ENCODE measurements at regions not wholly inside any gene's neighbourhood (a gene's known extent, or its start where the extent isn't known, plus 50 kb on each side); places are given as distances from the start of the nearest gene placed in this dataset.

DNA sequence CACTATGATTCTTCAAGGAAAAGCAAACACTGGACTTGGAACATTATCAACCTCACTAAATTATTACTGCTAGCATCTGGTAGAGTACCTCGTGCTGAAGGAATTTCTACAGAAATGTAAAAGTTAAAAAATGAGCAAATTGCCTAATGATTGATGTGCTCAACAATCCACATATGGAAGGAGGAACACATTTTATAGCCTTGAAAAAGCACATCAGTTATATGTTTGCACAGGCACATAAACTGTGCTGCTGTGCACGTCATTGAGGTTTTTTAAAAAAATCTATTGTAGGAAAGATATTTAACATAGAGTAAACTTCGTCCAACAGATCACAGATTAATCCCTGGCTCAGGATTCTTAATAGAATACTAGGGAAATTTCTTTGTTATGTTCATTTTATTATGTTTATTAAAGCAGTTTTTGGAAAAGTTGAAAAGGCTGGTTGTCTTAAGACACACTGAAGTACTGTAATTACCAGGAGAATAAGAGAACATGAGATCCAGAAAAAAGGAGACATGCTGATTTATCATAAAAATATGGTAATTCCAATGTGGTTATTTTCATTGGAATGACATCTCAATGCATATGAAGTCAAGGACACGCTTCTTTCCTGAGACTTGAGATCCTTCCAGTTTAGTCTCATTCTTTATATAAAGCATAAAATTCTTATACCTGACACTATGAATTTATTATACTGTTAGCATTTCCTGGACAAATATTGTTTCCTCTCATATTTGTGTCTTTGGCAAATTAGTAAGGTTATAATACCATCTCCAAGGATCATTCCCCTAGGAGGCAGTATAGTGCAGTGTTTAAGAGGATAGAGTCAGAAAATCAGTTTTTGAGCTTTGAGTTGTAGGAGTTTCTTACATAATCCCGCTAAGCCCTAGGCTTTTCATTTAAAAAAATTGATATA lies 511.1 kb downstream of the TENT5A start:
- H3K36me3 Mint-ChIP-seq, result no peaks in the 10 kb centered on the region
- no peak for ATAC-seq
- peaks cover 2% of the 10 kb centered on the region for H3K9me3 Mint-ChIP-seq

DNA sequence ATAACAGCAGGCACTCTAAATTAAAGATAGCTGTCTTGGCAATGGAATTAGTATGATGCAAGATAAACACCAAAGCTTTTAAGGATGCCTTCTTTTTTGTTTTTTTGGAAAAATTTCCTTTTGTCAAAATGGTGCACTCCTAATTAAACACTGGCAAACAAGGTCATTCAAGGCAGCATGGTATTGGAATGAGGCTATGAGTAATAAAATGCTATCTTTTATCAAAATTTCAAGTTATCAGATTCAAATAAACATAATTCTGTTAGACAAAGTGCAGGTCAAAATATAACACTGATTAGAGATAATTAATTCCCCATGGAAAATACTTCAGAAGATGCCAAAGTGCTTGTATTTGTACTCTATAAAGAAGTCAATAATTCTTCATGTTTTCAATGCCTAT lies 514.1 kb downstream of the TENT5A start:
- DNase-seq (ENCODE audit: low spot score) (no peak), ATAC-seq (no peak)
- Mint-ChIP-seq H3K4me1 (ENCODE audit: low read depth in 2 of 2) (no peaks in the 10 kb centered on the region), H3K27me3 (no peaks in the 10 kb centered on the region), H3K9me3 (no peaks in the 10 kb centered on the region), H3K36me3 (no peaks in the 10 kb centered on the region), H3K27ac (no peak overlapping the region), H3K4me3 (no peak overlapping the region)

More for the DNA sequence above, 511.1 kb downstream of the TENT5A start:
- Mint-ChIP-seq H3K27ac (no peak overlapping the region), H3K27me3 (no peaks in the 10 kb centered on the region), H3K4me1 (ENCODE audit: low read depth in 2 of 2) (no peaks in the 10 kb centered on the region), H3K4me3 (no peak overlapping the region)
- no peak for DNase-seq (ENCODE audit: low spot score)

DNA sequence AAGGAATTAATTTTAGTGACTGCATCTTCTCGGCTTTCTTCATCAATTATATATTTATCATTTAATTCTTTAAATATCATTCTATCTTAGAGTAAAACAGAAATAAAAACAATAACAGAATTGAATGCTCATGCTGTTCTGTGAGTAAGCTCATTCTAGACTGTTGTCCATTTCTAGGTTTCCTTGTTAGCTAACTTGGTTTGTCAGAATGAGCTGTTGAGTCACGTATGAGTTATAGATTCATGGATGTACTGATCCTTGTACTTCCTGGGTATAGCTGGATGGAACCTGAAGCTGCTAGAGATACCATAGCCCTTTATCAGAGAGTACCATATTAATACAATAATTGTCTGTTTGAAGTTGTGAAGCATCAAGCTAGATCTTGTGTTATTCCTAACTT lies 515.3 kb downstream of the TENT5A start:
- Mint-ChIP-seq H3K9me3 (no peaks in the 10 kb centered on the region), H3K36me3 (no peaks in the 10 kb centered on the region), H3K27ac (no peak overlapping the region), H3K4me3 (no peak overlapping the region), H3K4me1 (ENCODE audit: low read depth in 2 of 2) (no peaks in the 10 kb centered on the region), H3K27me3 (no peaks in the 10 kb centered on the region)
- ATAC-seq (no peak), DNase-seq (ENCODE audit: low spot score) (no peak)

DNA sequence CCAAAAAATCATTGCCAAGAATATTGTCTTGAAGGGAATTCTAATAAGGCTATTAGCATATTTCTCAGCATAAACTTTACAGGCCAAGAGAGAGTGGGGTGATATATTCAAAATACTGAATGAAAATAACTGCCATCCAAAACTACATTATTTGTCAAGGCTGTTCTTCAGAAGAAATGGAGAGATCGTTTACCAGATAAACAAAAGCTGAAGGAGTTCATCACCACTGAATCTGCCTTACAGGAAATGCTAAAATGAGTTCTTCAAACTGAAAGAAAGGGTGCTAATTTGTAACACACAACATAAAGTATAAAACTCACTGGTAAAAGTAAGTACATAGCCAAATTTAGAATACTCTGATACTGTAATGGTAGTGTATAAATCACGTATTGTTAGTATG lies 517.0 kb downstream of the TENT5A start:
- Mint-ChIP-seq H3K36me3 (no peaks in the 10 kb centered on the region), H3K9me3 (peaks cover 11% of the 10 kb centered on the region), H3K27me3 (no peaks in the 10 kb centered on the region), H3K27ac (no peak overlapping the region), H3K4me1 (ENCODE audit: low read depth in 2 of 2) (no peaks in the 10 kb centered on the region), H3K4me3 (no peak overlapping the region)
- ATAC-seq (no peak), DNase-seq (ENCODE audit: low spot score) (no peak)

DNA sequence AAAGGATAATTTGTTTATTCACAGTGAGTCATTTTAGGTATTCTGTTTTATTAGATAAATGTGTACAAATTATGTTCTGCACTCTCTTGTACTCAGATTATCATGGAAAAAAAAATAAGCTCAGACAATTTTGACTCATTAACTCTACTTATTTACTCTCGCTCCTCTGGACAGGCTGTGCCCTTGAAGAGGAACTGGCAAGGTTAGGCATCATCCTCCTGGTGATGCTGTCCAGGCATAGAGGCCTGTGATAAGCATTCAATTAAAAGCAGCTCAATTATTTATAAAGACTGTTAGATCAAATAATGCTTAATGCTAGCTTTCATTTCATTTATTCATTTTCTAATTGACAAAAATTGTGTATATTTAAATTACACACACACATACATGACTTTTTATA lies 518.5 kb downstream of the TENT5A start:
- peaks cover 11% of the 10 kb centered on the region for H3K9me3 Mint-ChIP-seq
- DNase-seq (ENCODE audit: low spot score) (no peak), ATAC-seq (no peak)
- no peaks in the 10 kb centered on the region for H3K36me3 Mint-ChIP-seq
- H3K27ac Mint-ChIP-seq, result no peak overlapping the region
- H3K4me1 Mint-ChIP-seq (ENCODE audit: low read depth in 2 of 2), result no peaks in the 10 kb centered on the region
- H3K4me3 Mint-ChIP-seq, result no peak overlapping the region
- no peaks in the 10 kb centered on the region for H3K27me3 Mint-ChIP-seq

DNA sequence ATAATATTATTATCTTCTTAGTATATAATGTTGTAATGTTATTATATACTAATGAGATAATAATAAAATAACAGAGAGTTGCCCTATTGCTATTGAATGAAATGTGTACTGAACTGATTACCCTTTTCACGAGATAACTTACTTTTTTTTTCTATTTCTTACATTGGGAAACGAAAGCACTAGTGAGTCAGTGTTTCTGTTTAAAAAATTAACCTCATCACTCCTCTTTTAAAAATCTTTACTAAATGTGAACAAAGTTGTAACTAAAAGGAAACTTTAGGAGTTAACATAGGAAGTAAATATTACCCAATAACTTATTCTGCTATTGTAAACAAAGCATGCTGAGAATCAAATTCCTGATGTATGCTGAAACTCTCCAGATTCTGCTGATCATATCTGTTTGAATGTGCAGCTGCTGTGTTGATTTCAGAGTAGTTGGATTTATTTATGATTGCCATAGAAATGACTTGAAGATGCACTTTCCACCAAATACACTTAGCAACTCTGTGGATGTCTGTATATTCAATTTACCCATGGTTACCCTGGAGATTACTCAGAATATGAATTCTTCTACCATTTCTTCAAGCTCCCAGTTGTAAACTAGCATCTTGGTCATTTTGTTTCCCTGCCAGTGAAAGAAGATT lies 523.4 kb downstream of the TENT5A start:
- H3K9me3 Mint-ChIP-seq, result peaks cover 11% of the 10 kb centered on the region
- DNase-seq (ENCODE audit: low spot score) (no peak), ATAC-seq (no peak)
- no peak overlapping the region for H3K27ac Mint-ChIP-seq
- H3K36me3 Mint-ChIP-seq, result no peaks in the 10 kb centered on the region
- no peak overlapping the region for H3K4me3 Mint-ChIP-seq
- no peaks in the 10 kb centered on the region for H3K27me3 Mint-ChIP-seq
- no peaks in the 10 kb centered on the region for H3K4me1 Mint-ChIP-seq (ENCODE audit: low read depth in 2 of 2)

DNA sequence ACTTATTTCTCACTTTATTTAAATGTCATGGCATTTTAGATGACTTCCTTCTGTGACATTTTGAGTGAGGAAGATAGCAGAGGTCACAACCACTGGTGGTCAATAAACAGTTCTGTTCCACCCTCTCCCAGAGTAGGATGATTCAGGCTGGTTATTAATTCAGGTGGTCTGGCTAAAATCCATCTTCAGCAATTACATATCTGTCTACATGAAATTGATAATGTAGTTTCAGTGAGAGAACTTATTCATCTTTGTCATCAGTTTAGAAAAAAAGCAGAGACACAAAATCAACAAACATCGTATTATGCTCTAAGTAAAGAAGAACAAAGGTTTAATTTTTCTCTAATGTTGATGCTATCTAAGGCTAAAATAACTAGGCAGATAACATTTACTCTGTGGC lies 525.5 kb downstream of the TENT5A start:
- DNase-seq (ENCODE audit: low spot score) (no peak), ATAC-seq (no peak)
- Mint-ChIP-seq H3K9me3 (peaks cover 15% of the 10 kb centered on the region), H3K27me3 (no peaks in the 10 kb centered on the region), H3K27ac (no peak overlapping the region), H3K36me3 (no peaks in the 10 kb centered on the region), H3K4me3 (no peak overlapping the region), H3K4me1 (ENCODE audit: low read depth in 2 of 2) (no peaks in the 10 kb centered on the region)

DNA sequence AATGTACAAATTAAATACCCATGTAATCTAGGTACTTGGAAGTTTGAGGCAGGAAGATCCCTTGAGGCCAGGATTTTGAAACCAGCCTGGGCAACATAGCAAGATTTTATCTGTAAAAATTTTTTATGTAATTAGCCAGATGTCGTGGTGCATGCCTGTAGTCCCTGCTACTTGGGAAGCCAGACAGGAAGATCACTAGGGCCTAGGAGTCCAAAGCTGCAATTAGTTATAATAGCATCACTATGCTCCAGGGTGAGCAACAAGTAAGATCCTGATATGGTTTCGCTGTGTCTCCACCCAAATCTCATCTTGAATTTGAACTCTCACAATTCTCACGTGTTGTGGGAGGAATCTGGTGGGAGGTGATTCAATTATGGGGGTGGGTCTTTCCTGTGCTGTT lies 535.8 kb downstream of the TENT5A start:
- H3K4me1 Mint-ChIP-seq (ENCODE audit: low read depth in 2 of 2), result no peaks in the 10 kb centered on the region
- peaks cover 4% of the 10 kb centered on the region for H3K36me3 Mint-ChIP-seq
- peaks cover 8% of the 10 kb centered on the region for H3K9me3 Mint-ChIP-seq
- no peak for ATAC-seq
- H3K27ac Mint-ChIP-seq, result no peak overlapping the region
- no peak overlapping the region for H3K4me3 Mint-ChIP-seq
- DNase-seq (ENCODE audit: low spot score), result no peak
- no peaks in the 10 kb centered on the region for H3K27me3 Mint-ChIP-seq

DNA sequence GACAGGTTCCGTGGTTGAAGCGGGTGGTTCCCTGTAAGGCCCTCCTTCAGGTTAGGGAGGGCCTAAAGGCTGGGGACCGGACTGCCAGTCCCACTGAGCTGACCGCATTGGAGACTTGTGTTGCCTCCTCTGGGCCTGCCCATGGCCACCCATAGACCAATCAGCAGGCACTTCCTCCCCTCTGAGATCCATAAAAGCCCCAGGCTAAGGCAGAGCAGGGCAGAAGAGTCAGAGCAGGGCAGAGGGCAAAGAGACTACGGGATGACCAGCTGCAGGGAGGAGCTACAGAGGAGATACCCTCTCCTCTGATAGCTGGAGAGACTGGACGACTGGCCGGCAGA lies 537.4 kb downstream of the TENT5A start:
- Mint-ChIP-seq H3K36me3 (peaks cover 4% of the 10 kb centered on the region), H3K4me1 (ENCODE audit: low read depth in 2 of 2) (no peaks in the 10 kb centered on the region), H3K27me3 (no peaks in the 10 kb centered on the region), H3K27ac (no peak overlapping the region), H3K4me3 (no peak overlapping the region), H3K9me3 (peaks cover 15% of the 10 kb centered on the region)
- no peak for DNase-seq (ENCODE audit: low spot score)
- ATAC-seq, result peak in 1 of 2 donors; percentile 38

DNA sequence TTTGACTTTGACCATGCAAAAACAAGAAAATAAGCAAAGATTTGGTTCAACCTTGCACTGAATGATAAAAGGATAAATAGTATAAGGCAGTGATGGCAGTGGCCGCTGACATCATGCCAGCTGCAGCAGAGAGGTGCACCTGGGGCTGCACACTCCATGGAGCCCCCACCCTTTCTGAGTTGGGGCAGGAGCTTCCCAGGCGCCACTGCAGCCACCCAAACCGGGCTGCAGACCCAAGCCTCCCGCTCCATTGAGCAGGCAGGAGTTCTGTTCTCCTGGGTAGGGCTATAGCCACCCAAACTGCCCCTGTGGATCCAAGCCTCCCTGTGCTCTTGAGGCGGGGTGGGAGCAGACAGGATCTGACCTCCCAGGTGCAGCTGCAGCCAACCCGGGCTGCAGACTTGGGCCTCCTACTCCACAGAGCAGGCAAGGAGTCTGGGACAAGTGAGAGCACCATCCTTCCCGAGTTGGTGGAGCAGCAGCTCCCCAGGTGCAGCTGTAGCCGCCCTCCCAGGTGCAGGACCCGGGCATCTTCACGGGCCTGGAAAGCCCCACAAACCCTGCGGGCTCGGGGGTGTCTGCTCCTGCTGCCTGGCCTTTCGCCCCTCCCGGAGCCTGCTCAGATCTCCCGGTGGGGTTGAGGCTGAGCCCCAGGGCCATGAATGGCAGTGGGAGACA lies 537.9 kb downstream of the TENT5A start:
- no peak overlapping the region for H3K27ac Mint-ChIP-seq
- no peaks in the 10 kb centered on the region for H3K27me3 Mint-ChIP-seq
- H3K4me3 Mint-ChIP-seq, result no peak overlapping the region
- no peaks in the 10 kb centered on the region for H3K4me1 Mint-ChIP-seq (ENCODE audit: low read depth in 2 of 2)
- H3K36me3 Mint-ChIP-seq, result peaks cover 4% of the 10 kb centered on the region
- peaks cover 15% of the 10 kb centered on the region for H3K9me3 Mint-ChIP-seq
- DNase-seq (ENCODE audit: low spot score), result no peak
- no peak for ATAC-seq

DNA sequence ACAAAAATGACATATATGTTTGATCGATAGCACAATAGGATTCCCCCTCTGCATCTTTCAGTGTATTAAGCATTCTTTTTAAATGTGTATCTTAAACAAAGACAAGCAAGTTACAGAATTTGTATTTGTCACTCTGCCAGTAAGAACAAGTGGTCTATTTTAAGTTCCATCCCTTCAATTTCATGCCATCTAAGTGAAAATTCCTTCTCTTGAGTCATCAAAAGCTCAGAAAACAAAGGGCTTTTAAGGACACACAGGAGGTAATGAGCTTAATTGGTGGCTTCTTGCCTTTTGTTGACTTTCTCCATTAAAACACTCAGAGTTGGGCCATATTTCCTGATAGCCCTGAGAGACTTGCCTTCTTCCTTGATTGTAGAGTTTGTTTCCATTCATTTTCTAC lies 547.8 kb downstream of the TENT5A start:
- Mint-ChIP-seq H3K27ac (no peak overlapping the region), H3K9me3 (peaks cover 5% of the 10 kb centered on the region), H3K4me1 (ENCODE audit: low read depth in 2 of 2) (no peaks in the 10 kb centered on the region), H3K27me3 (no peaks in the 10 kb centered on the region), H3K4me3 (no peak overlapping the region), H3K36me3 (no peaks in the 10 kb centered on the region)
- ATAC-seq (no peak), DNase-seq (ENCODE audit: low spot score) (no peak)

DNA sequence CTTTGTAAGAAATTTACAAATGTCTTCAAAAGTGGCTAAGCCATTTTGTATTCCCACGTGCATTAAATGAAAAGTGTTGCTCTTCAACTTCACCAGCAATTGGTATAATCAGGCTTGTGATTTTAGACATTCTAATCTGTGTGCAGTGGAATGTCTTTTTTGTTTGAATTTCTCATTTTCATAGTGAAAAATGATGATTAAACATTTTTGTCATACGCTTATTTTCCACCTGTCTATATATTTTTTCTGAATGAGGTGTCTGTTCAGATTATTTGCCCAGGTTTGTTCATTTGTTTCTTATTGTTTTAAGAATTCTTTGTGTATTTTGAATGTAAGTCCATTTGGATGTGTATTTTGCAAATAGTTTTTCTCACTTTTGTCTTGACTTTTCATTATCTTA lies 558.1 kb downstream of the TENT5A start:
- Mint-ChIP-seq H3K4me1 (ENCODE audit: low read depth in 2 of 2) (no peaks in the 10 kb centered on the region), H3K9me3 (peaks cover 9% of the 10 kb centered on the region), H3K27ac (no peak overlapping the region), H3K36me3 (no peaks in the 10 kb centered on the region), H3K27me3 (no peaks in the 10 kb centered on the region), H3K4me3 (no peak overlapping the region)
- DNase-seq (ENCODE audit: low spot score) (no peak), ATAC-seq (no peak)

DNA sequence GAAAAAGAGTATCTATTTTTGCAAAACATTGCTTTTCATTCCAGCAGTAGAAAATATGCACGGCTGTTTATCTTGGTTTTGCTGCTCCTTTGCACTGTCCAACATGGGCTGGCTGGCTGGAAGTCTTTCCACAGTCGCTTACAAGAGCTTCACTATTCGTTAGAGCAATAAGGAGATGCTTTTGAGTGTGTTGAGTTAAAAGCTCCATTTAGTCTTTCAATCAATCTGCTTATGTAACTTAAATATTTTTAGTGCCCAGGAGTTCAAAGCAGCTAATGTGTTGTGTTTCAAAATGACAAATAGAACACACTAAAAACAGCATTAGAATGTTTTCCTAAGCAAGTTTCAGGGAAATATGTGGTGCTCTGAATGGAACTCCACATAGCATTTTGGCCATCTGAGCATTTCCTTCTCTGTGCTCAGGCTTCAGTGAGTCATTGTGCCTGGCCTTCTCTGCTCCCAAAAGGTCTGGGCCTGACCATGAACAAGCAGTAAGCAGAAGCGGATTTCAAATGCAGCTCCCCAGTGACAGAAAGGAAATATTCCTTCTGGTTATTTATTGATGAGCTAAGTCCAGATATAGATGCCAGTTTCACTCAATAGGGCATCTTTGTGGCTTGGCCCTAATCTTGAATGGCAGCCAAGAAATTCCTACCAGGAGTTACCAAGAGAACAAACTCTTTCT lies 580.3 kb downstream of the TENT5A start:
- H3K4me3 Mint-ChIP-seq, result no peak overlapping the region
- no peak for DNase-seq (ENCODE audit: low spot score)
- no peaks in the 10 kb centered on the region for H3K4me1 Mint-ChIP-seq (ENCODE audit: low read depth in 2 of 2)
- peaks cover 3% of the 10 kb centered on the region for H3K9me3 Mint-ChIP-seq
- no peaks in the 10 kb centered on the region for H3K27me3 Mint-ChIP-seq
- no peak for ATAC-seq
- H3K27ac Mint-ChIP-seq, result no peak overlapping the region
- no peaks in the 10 kb centered on the region for H3K36me3 Mint-ChIP-seq

DNA sequence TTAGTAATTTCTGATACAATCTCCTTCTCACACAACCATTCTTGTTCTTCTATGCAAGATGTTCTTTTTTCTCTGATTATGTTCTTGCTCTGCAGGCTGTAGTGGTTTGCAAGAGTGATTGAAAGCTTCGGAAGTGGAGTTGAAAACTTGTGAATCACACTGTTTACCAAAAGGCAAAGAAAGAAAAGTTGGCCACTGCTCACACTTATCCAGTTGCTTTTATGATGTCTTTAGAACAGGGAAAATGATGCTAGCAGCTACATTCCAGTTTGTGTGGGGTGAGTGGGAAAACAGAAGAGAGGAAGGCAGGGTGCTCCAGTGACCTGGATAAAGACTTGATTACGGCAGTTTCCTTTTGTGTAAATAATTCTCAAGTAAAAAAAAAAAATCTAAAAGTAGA lies 583.3 kb downstream of the TENT5A start:
- Mint-ChIP-seq H3K4me1 (ENCODE audit: low read depth in 2 of 2) (no peaks in the 10 kb centered on the region), H3K4me3 (no peak overlapping the region), H3K36me3 (no peaks in the 10 kb centered on the region), H3K9me3 (peaks cover 3% of the 10 kb centered on the region), H3K27me3 (no peaks in the 10 kb centered on the region), H3K27ac (no peak overlapping the region)
- DNase-seq (ENCODE audit: low spot score) (no peak), ATAC-seq (no peak)
